ENCODE measurements at regions not wholly inside any gene's neighbourhood (a gene's known extent, or its start where the extent isn't known, plus 50 kb on each side); places are given as distances from the start of the nearest gene placed in this dataset.

DNA sequence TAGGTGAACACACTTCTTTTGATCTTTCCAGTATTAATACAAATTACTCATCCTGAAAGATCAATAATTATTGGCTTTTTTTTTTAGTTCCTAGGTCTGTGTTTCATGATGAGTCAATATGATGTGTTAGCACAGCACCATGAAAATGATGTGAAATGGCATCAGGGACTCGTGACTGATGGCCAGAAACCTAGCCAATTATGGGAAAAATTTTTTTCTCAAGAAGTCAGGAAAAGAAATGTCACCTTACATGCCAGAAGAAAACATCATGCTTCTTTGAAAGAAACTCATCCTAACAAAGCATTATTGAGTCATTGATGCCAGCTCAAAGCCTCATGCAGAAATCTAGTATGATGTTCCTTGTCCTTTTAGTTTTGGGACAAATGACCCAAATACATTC, 468.3 kb upstream of the CBLB start:
- TF ChIP-seq, protein P1, sequence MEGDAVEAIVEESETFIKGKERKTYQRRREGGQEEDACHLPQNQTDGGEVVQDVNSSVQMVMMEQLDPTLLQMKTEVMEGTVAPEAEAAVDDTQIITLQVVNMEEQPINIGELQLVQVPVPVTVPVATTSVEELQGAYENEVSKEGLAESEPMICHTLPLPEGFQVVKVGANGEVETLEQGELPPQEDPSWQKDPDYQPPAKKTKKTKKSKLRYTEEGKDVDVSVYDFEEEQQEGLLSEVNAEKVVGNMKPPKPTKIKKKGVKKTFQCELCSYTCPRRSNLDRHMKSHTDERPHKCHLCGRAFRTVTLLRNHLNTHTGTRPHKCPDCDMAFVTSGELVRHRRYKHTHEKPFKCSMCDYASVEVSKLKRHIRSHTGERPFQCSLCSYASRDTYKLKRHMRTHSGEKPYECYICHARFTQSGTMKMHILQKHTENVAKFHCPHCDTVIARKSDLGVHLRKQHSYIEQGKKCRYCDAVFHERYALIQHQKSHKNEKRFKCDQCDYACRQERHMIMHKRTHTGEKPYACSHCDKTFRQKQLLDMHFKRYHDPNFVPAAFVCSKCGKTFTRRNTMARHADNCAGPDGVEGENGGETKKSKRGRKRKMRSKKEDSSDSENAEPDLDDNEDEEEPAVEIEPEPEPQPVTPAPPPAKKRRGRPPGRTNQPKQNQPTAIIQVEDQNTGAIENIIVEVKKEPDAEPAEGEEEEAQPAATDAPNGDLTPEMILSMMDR (IDR thresholded peaks at IDR 0.05; ENCODE audit: low read depth, low read length) = no peak
- H3K4me3 ChIP-seq (ENCODE audit: low read depth, low read length) = no peak overlapping the region

- TF ChIP-seq, protein P1 (IDR thresholded peaks at IDR 0.05; ENCODE audit: low read depth, low read length) = no peak
- H3K4me3 ChIP-seq (ENCODE audit: low read depth, low read length) = no peak overlapping the region
These were observed 469.9 kb upstream of the CBLB start for GRCh38 chr3:106338582-106339214.

DNA sequence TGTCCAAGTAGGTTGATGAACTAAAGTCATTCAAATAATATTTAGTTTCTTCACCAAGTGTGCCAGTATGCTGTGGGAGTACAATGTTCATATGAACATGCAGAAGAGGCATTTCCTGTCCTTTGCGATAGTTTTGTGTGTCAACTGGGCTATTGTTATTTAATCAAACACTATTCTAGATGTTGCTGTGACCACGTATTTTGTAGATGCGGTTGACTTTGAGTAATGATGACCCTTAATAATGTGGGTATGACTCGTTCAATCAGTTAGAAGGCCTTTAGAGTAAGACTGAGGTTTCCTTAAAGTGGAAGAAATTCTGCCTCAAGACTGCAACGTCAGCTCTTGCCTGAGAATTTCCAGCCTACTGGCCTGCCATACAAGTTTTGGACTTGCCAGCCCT, 470.7 kb upstream of the CBLB start:
- H3K4me3 ChIP-seq (ENCODE audit: low read depth, low read length) = no peak overlapping the region
- TF ChIP-seq, protein P1 (IDR thresholded peaks at IDR 0.05; ENCODE audit: low read depth, low read length) = no peak

- TF ChIP-seq, protein P1 (IDR thresholded peaks at IDR 0.05; ENCODE audit: low read depth, low read length) = no peak
- H3K4me3 ChIP-seq (ENCODE audit: low read depth, low read length) = peak overlapping the region; percentile 24; the same call in 1 of the 2 replicates
These were observed 472.3 kb upstream of the CBLB start for GRCh38 chr3:106341087-106341486.

DNA sequence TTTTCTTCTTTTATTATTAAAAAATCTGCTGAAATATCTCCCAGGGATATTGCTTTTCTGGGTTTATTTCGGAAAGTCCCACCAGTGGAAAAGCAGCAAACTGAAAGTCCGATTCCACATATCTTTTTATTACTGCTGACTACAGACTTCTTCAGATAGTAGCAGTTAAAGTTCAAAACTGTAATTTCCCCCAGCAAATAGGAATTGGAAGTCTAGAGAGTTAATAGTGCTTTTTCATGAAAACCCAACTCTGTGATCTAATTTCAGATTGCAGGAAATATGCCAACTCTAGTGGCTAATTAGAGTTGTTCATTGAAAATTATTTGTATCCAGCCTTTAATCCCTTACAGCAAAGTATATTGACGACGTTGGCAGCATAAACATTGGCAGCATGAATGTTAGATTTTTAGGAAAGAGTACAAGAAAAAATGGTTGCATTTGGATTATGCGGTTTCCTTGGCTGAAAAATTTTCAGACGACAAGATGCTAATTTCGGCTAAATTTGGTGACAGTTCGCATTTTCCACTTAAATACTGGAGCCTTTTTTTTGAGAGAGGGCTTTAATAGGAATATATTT, 472.9 kb upstream of the CBLB start:
- TF ChIP-seq, protein P1 (IDR thresholded peaks at IDR 0.05; ENCODE audit: low read depth, low read length) = no peak
- H3K4me3 ChIP-seq (ENCODE audit: low read depth, low read length) = no peak overlapping the region

DNA sequence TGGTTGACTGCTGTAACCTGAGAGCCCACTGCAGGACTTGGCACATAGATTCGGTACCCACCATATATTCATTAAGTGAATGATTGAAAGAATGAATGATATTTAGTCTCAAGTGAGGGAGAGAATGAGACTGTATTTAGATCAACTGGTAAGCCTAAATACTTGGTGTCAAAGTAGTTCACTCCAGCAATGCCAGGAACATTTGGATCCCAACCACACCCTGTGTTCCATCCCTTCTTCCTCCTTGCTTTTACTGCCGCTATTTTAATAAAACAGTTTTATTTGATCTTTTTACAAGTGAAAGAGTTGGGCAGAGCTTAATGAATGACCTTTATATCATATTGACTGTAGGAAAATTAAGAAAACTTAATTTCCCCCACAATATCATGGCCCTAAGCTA, 473.6 kb upstream of the CBLB start:
- TF ChIP-seq, protein P1 (IDR thresholded peaks at IDR 0.05; ENCODE audit: low read depth, low read length) = no peak
- no peak overlapping the region for H3K4me3 ChIP-seq (ENCODE audit: low read depth, low read length)

DNA sequence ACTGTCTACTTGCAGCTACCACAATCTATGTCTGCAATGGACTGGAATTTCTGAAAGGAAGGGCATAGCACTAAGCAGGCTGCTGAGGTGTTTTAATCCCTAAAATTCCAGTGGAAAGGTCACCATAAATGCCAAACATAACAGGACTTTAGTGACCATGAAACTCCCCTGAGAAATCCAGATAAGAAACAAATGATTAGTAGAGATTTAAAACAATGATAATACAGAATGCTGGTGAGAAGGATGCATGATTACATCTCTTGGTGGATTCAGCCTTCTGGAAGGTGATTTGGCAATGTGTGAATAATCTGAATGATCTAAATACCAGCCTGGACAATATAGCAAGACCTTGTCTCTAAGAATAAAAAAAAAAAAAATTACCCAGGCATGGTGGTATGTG, 475.0 kb upstream of the CBLB start:
- TF ChIP-seq, protein P1 (IDR thresholded peaks at IDR 0.05; ENCODE audit: low read depth, low read length) = no peak

More for the DNA sequence above, 475.0 kb upstream of the CBLB start:
- no peak overlapping the region for H3K4me3 ChIP-seq (ENCODE audit: low read depth, low read length)

All from WI38 (cell line).